ENCODE measurements at regions not wholly inside any gene's neighbourhood (a gene's known extent, or its start where the extent isn't known, plus 50 kb on each side); places are given as distances from the start of the nearest gene placed in this dataset.

DNA sequence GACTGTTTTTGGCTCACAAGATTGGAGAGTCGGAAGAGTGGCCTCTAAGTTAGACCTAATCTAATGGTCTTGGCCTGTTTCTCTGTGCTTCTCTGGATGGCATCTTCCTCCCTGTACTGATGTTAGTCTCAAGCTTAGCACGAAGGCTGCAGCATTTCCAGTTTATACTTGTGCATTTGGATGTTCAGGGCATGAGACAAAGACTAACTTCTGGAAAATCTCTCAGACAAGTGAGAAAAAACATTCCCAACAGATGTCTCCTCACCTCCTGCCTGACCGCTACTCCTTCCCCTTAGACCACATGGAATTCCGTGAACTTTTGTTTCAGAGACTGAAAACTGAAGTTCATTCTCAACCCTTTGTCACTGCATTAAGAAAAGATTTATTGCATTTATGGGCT, 410.8 kb upstream of the MCTP2 start:
- H3K9me3 Mint-ChIP-seq: peaks cover 0 to 8% of the 10 kb centered on the region in 2 donors
- H3K36me3 Mint-ChIP-seq (ENCODE audit: insufficient read depth): peaks cover 2% of the 10 kb centered on the region
- H3K4me3 Mint-ChIP-seq: no peak overlapping the region
- ATAC-seq (replicated peaks): no peak
- H3K4me1 Mint-ChIP-seq (ENCODE audit: low read depth in 2 of 2): no peaks in the 10 kb centered on the region
- peaks cover 21 to 36% of the 10 kb centered on the region in 2 donors for H3K27me3 Mint-ChIP-seq
- no peak for DNase-seq
- no peak overlapping the region for H3K27ac Mint-ChIP-seq

DNA sequence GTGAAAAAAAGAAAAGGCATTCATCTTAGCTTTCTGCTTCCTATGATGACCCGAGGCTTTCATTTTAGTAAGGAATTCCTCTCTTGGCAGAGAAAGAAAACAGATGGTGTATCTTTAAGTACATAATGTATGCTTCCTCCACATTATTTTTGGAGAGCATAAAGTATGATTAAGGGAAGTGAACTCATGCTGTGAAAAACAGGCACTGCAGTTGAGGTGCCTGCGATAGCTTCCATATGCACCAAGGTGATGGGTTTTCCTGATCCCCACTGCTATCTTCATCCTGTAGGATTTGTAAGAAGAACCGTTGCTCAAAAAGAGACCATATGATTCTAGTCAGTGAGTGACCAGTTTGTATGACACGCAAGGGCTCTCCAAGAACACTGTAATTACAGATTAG, 411.5 kb upstream of the MCTP2 start:
- Mint-ChIP-seq H3K4me1 (ENCODE audit: low read depth in 2 of 2) (no peaks in the 10 kb centered on the region), H3K27me3 (peaks cover 27 to 37% of the 10 kb centered on the region in 2 donors), H3K4me3 (no peak overlapping the region), H3K9me3 (peaks cover 0 to 8% of the 10 kb centered on the region in 2 donors), H3K27ac (no peak overlapping the region), H3K36me3 (ENCODE audit: insufficient read depth) (peaks cover 2% of the 10 kb centered on the region)
- ATAC-seq (replicated peaks): no peak
- DNase-seq: no peak

DNA sequence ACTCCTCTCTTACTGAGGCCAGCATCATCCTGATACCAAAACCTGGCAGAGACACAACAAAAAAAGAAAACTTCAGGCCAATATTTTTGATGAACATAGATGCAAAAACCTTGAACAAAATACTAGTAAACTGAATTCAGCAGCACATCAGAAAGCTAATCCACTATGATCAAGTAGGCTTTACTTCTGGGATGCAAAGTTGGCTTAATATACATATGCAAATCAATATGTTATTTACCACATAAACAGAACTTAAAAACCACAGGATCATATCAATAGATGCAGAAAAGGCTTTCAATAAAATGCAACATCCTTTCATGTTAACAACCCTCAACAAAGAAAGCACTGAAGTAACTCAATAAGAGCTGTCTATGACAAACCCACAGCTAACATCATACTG, 414.5 kb upstream of the MCTP2 start:
- peaks cover 2% of the 10 kb centered on the region for H3K36me3 Mint-ChIP-seq (ENCODE audit: insufficient read depth)
- H3K27me3 Mint-ChIP-seq: peaks cover 34 to 43% of the 10 kb centered on the region in 2 donors
- H3K27ac Mint-ChIP-seq: no peak overlapping the region
- H3K4me3 Mint-ChIP-seq: no peak overlapping the region
- H3K9me3 Mint-ChIP-seq: peaks cover 0 to 8% of the 10 kb centered on the region in 2 donors
- no peak for ATAC-seq (replicated peaks)
- no peak for DNase-seq
- no peaks in the 10 kb centered on the region for H3K4me1 Mint-ChIP-seq (ENCODE audit: low read depth in 2 of 2)

- peaks cover 49 to 60% of the 10 kb centered on the region in 2 donors for H3K27me3 Mint-ChIP-seq
- ATAC-seq (replicated peaks) (no peak), DNase-seq (no peak)
- H3K4me3 Mint-ChIP-seq: no peak overlapping the region
- no peaks in the 10 kb centered on the region for H3K9me3 Mint-ChIP-seq
- H3K4me1 Mint-ChIP-seq (ENCODE audit: low read depth in 2 of 2): no peaks in the 10 kb centered on the region
- H3K27ac Mint-ChIP-seq: no peak overlapping the region
- no peaks in the 10 kb centered on the region for H3K36me3 Mint-ChIP-seq (ENCODE audit: insufficient read depth)
These were observed 420.1 kb upstream of the MCTP2 start for GRCh38 chr15:93811305-93811704.

DNA sequence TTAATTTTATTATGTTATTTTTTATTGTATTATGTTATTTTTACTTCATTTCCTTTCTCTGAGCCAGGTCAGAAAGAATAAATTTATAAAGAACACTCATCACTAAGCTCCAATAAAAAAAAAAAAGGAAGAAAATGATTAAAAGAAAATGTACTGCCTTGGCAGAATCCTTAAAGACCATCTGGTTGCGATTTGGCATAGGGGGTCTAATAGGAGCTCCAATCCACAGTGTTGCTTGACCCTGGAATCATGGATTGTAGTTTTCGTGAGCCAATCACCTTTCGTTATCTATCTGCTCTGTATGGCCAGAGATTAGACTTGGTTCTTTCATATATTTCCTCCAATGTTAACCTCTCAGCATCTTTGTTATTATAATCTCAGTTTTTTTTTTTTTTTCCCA, 421.8 kb upstream of the MCTP2 start:
- no peak for DNase-seq
- H3K9me3 Mint-ChIP-seq: no peaks in the 10 kb centered on the region
- H3K4me3 Mint-ChIP-seq: no peak overlapping the region
- no peaks in the 10 kb centered on the region for H3K4me1 Mint-ChIP-seq (ENCODE audit: low read depth in 2 of 2)
- peaks cover 38 to 60% of the 10 kb centered on the region in 2 donors for H3K27me3 Mint-ChIP-seq
- ATAC-seq (replicated peaks): no peak
- no peaks in the 10 kb centered on the region for H3K36me3 Mint-ChIP-seq (ENCODE audit: insufficient read depth)
- no peak overlapping the region for H3K27ac Mint-ChIP-seq

- no peak overlapping the region for H3K27ac Mint-ChIP-seq
- no peak overlapping the region for H3K4me3 Mint-ChIP-seq
- DNase-seq: no peak
- ATAC-seq (replicated peaks): no peak
- H3K36me3 Mint-ChIP-seq (ENCODE audit: insufficient read depth): no peaks in the 10 kb centered on the region
- H3K4me1 Mint-ChIP-seq (ENCODE audit: low read depth in 2 of 2): no peaks in the 10 kb centered on the region
- peaks cover 16 to 35% of the 10 kb centered on the region in 2 donors for H3K27me3 Mint-ChIP-seq
- H3K9me3 Mint-ChIP-seq: no peaks in the 10 kb centered on the region
These were observed 427.8 kb upstream of the MCTP2 start for GRCh38 chr15:93803421-93804152.

- H3K4me3 Mint-ChIP-seq: no peak overlapping the region
- H3K27ac Mint-ChIP-seq: no peak overlapping the region
- no peaks in the 10 kb centered on the region for H3K4me1 Mint-ChIP-seq (ENCODE audit: low read depth in 2 of 2)
- ATAC-seq (replicated peaks) (no peak), DNase-seq (no peak)
- H3K9me3 Mint-ChIP-seq: no peaks in the 10 kb centered on the region
- H3K36me3 Mint-ChIP-seq (ENCODE audit: insufficient read depth): no peaks in the 10 kb centered on the region
- peaks cover 16 to 28% of the 10 kb centered on the region in 2 donors for H3K27me3 Mint-ChIP-seq
These were observed 430.2 kb upstream of the MCTP2 start for GRCh38 chr15:93801206-93801605.

DNA sequence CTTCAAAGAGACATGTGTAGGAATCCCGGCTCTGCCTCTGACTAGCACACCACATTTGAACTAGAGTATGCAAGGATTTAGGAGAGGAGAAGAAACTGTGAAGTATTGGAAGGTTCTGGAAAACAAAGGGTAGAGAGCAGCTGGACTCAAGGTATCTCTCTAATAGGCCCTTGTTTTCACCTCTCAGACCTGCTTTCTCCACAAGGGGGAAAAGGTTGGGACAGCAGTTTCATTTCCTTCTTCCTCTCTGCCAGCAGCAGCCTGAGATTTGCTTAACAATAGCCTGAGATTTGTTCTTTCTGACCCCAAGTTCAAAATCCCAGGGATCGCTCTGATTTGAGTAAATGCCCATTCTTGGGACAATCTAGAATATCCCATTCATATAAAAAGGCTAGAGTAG, 430.6 kb upstream of the MCTP2 start:
- no peaks in the 10 kb centered on the region for H3K9me3 Mint-ChIP-seq
- DNase-seq: no peak
- ATAC-seq (replicated peaks): no peak
- peaks cover 16 to 27% of the 10 kb centered on the region in 2 donors for H3K27me3 Mint-ChIP-seq
- no peaks in the 10 kb centered on the region for H3K4me1 Mint-ChIP-seq (ENCODE audit: low read depth in 2 of 2)
- no peak overlapping the region for H3K4me3 Mint-ChIP-seq
- no peaks in the 10 kb centered on the region for H3K36me3 Mint-ChIP-seq (ENCODE audit: insufficient read depth)
- H3K27ac Mint-ChIP-seq: no peak overlapping the region

GRCh38 chr15:93789441-93789840, 441.9 kb upstream of the MCTP2 start:
- peaks cover 33 to 43% of the 10 kb centered on the region in 2 donors for H3K27me3 Mint-ChIP-seq
- no peak for ATAC-seq (replicated peaks)
- H3K36me3 Mint-ChIP-seq (ENCODE audit: insufficient read depth): no peaks in the 10 kb centered on the region
- H3K4me1 Mint-ChIP-seq (ENCODE audit: low read depth in 2 of 2): no peaks in the 10 kb centered on the region
- no peak overlapping the region for H3K4me3 Mint-ChIP-seq
- H3K27ac Mint-ChIP-seq: no peak overlapping the region
- DNase-seq: no peak
- peaks cover 0 to 2% of the 10 kb centered on the region in 2 donors for H3K9me3 Mint-ChIP-seq

DNA sequence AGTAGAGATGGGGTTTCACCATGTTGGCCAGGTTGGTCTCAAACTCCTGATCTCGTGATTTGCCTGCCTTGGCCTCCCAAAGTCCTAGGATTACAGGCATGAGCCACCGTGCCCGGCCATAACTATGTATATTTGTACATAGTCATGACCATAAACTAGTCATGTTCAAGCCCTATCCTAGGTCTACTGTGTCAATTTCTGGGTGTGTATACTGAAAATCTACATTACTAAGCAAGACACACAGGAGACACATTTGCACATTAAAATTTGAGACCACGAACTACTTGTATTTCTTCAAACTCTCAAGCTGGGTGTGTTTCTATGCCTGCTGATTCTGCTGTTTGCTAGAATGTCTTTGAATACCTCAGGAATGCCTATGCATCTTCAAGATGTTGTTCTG, 451.3 kb upstream of the MCTP2 start:
- Mint-ChIP-seq H3K4me1 (ENCODE audit: low read depth in 2 of 2) (no peaks in the 10 kb centered on the region), H3K27ac (no peak overlapping the region), H3K36me3 (ENCODE audit: insufficient read depth) (no peaks in the 10 kb centered on the region), H3K4me3 (no peak overlapping the region), H3K9me3 (no peaks in the 10 kb centered on the region), H3K27me3 (peaks cover 6 to 20% of the 10 kb centered on the region in 2 donors)
- DNase-seq (no peak), ATAC-seq (replicated peaks) (no peak)

GRCh38 chr15:93779341-93779740, 452.0 kb upstream of the MCTP2 start:
- Mint-ChIP-seq H3K36me3 (ENCODE audit: insufficient read depth) (no peaks in the 10 kb centered on the region), H3K4me3 (no peak overlapping the region), H3K9me3 (no peaks in the 10 kb centered on the region), H3K27me3 (peaks cover 6 to 25% of the 10 kb centered on the region in 2 donors), H3K4me1 (ENCODE audit: low read depth in 2 of 2) (no peaks in the 10 kb centered on the region), H3K27ac (no peak overlapping the region)
- ATAC-seq (replicated peaks) (no peak), DNase-seq (no peak)

DNA sequence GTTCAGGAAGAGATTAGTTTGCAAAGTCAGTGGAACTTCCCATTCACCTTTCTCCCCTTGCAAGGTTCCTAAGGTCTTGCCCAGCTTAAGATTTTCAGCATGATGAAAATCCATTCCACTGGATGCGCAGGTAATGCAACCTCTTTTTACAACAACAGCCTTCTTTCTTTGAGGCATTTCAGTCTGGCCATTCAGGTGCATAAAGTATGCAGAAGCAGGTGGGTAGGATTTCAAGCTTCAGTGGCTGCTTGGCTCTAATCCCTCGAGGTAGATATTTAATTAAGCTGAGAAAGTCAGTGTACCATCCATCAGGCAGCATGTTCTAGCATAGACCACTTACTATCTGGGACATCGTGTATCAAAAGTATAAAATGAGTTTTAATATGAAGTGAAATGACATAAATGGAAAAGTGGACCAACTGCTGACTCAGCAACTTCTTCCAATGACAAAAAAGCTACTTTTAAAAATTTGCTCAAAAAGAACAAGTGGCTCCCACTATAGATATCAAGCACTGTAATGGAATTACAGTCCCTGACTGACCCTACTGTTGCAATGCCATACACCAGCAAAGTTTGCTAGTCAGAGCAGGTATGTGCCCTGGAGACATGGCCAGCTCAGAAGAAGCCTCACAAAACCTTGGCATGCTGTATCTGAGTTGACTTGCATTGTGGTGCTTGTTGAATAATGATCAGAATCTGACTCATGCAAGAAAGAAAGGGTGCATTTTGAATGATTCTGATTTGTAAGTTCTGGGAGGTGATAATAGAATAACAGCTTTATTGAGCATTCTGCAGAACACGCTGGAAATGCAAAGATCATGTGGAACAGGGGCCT, 459.9 kb upstream of the MCTP2 start:
- ATAC-seq (replicated peaks) (no peak), DNase-seq (no peak)
- Mint-ChIP-seq H3K27me3 (peaks cover 24 to 41% of the 10 kb centered on the region in 2 donors), H3K4me1 (ENCODE audit: low read depth in 2 of 2) (no peaks in the 10 kb centered on the region), H3K36me3 (ENCODE audit: insufficient read depth) (no peaks in the 10 kb centered on the region), H3K9me3 (no peaks in the 10 kb centered on the region), H3K4me3 (no peak overlapping the region), H3K27ac (no peak overlapping the region)

DNA sequence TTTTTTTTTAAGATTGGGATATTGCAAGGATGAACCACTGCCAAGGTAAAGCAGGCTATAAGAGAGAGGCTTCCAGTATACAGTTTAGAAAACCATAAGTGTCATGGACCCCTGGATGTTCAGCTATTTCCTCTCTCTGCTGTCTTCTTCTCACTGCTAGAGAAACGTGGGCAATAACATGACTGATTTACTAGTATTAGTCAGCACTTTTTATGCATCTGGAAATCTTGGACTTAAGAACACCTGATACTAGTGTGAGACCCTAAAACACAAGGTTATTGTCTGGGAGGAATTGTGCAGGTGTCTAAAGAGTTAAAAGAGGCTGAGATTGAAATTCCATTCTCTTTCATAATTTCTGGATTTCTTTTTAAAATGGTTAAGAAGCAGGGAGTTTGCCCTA, 460.6 kb upstream of the MCTP2 start:
- ATAC-seq (replicated peaks): no peak
- no peaks in the 10 kb centered on the region for H3K9me3 Mint-ChIP-seq
- no peak overlapping the region for H3K4me3 Mint-ChIP-seq
- DNase-seq: no peak
- no peaks in the 10 kb centered on the region for H3K36me3 Mint-ChIP-seq (ENCODE audit: insufficient read depth)
- H3K4me1 Mint-ChIP-seq (ENCODE audit: low read depth in 2 of 2): no peaks in the 10 kb centered on the region
- H3K27me3 Mint-ChIP-seq: peaks cover 29 to 43% of the 10 kb centered on the region in 2 donors
- H3K27ac Mint-ChIP-seq: no peak overlapping the region

GRCh38 chr15:93762036-93762435, 469.3 kb upstream of the MCTP2 start:
- no peaks in the 10 kb centered on the region for H3K9me3 Mint-ChIP-seq
- peaks cover 30 to 42% of the 10 kb centered on the region in 2 donors for H3K27me3 Mint-ChIP-seq
- H3K4me3 Mint-ChIP-seq: no peak overlapping the region
- H3K36me3 Mint-ChIP-seq (ENCODE audit: insufficient read depth): no peaks in the 10 kb centered on the region
- ATAC-seq (replicated peaks): no peak
- no peaks in the 10 kb centered on the region for H3K4me1 Mint-ChIP-seq (ENCODE audit: low read depth in 2 of 2)
- no peak overlapping the region for H3K27ac Mint-ChIP-seq
- no peak for DNase-seq

All from effector memory CD8-positive, alpha-beta T cell (primary cell).